GM18867 (cell line): ENCODE measurements at regions not wholly inside any gene's neighbourhood (a gene's known extent, or its start where the extent isn't known, plus 50 kb on each side); places are given as distances from the start of the nearest gene placed in this dataset.

Source experiments
- ATAC-seq: cut with Tn5 transposase; IDR thresholded peaks from one replicate; pipeline ENCODE4 v1.9.1; 2021; ENCODE audit warnings: mild to moderate bottlenecking, moderate library complexity; ENCODE audit not compliant: unreplicated experiment

DNA sequence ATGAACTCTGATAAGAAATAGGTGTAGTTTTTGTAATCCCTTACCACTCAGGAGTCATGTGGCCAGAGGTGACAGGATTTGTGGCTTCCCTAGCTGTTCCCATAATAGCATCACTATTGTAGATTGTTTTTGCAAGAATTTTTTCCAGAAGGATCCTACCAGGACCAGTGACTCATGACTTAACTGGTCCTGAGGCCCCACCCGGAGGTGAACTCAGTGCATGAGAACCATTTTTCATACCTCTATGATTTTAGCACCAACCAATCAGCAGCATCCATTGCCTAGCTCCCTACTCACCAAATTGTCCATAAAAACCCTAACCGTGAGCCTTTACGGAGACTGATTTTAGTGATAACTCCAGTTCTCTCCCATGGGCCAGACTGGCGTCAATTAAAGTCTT lies 484.8 kb downstream of the PSAT1 start:
- no peak for ATAC-seq

DNA sequence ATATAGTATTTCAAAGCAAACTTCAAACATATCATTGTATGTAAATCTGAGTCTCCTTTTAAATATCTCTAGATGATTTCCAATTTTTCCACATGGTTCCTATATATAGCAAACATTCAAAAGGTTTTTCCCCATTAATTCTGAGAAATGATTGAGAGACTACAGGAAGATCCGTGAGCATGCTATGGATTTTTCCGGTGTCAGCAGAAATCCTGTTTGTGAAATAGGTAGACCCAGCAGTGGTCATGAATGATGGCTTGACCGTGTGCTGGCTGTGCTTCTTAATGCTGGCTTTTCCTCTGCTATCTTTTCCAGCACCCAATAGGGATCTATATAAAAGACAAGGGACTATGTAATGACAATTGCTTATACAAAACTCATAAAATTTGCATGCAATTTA lies 485.3 kb downstream of the PSAT1 start:
- no peak for ATAC-seq

DNA sequence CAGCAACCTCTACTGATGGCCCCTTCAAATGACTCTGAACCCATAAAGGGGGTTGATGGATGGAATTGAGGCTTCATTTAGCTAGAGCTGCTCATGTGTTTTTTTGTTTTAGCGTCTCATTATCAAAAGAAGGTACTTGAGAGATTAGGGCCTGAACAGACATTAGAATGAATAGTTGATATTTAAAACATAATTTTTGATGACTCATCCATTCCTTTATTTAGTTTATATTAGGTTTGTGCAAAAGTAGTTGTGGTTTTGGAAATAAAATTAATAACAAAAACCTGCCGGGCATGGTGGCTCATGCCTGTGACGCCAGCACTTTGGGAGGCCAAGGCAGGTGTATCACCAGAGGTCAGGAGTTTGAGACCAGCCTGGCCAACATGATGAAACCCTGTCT lies 485.9 kb downstream of the PSAT1 start:
- no peak for ATAC-seq

DNA sequence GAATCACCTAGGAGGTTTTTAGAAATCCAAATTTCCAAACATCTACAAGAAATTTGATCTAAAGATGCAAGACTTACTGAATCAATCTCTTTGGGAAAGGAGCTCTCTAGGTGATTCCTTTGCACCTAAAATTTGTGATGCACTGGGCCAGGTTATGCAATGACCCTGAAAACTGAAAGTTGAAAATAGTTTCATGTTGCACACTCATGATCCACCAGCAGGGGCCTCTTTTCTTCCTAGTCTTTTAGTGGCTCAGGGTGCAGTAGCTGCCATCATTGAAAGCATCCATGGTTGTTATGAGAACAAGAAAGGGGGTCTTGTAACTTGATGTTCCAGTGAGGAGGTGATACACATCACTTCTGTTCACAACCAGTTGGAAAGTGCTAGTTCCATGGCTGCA lies 486.8 kb downstream of the PSAT1 start:
- ATAC-seq, result peak; percentile 75

DNA sequence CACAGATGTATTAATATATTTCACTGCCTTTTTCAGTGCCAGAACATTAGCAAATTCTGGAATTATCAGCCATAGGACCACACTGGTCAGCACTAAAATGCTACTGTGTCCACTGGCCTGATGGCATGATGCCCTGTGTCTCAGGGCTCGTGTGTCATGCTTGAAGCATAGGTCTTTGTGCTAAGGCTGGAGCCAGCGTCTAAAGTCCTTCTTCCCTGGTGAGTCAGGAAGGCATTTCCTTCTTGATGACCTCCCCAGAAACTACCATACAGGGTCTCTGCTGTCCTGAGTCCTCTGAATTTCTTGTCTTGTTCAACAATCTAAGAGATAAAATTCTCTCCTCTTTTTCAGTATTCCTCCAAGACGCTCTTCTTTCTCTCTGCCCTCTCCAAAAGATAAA lies 489.9 kb downstream of the PSAT1 start:
- ATAC-seq, result no peak

DNA sequence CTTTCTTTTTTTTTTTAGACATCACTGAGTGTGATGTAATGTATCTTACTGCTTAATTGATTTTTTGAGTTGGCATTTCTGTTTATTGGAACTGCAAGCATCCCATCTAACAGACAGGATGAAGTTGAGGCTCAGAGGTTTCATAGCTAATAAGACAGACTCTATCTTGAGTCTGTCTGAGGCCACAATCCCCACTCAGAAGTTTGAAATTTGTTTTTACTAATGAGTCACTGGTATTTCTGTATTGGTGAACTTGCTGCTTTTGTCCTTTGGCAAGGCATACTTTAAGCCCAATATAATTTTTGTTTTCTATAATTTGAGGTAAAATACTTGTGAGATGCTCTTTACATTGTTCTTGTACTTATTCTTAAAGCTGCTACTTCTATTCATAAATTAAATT lies 491.2 kb downstream of the PSAT1 start:
- no peak for ATAC-seq

DNA sequence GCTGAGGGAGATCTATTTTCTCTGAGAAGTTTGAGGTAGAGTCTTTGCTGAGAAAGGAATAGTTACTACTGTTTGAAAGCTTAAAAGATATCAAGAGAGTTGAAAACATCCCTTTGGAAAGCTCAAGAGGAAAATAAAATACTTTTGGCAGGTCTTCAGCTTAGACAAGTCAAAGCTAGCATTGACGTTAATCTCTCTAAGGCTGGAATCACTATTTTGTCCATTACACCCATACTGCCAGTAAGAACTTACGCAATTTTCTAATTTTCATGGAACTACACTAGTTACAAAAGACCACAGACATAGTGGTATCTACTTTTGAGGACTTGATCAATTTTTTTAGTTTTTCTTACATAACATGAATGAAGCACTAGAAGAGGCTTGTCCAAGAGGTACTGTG lies 494.9 kb downstream of the PSAT1 start:
- ATAC-seq, result no peak

DNA sequence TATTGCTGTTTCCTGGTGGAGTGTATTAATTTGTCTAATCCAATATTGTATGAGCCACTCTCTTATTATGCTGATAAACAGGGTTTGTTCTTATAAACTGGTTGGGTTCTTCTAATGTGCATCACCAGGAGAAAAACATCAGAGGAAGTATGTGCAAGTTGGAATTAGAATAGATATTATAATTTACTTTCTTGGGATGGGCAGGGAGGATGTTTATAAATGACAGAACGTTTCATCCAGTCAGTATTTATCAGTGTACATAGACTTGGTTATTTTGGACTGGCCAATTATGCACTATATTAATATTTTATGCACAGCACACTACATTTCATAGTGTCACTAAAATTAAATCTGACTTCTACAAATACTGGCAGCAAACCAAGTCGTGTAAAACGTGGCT lies 495.8 kb downstream of the PSAT1 start:
- ATAC-seq, result no peak

DNA sequence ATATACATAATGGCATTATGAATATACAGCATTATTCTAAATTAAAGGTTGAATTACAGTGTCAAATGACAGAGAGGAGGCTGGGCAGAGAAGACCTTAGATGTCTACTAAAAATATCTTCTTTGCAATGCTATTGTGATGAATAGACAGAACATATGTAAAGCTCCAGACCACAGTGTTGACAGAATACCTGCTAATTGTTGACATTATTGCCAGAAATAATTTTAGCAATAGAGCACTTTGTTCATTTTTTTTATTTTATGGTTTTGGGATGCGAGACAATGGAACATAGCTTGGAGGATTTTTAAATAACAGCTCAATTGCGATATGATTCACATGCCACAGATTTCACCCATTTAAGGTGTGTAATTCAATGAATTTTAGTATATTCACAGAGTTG lies 508.8 kb downstream of the PSAT1 start:
- ATAC-seq, result no peak

DNA sequence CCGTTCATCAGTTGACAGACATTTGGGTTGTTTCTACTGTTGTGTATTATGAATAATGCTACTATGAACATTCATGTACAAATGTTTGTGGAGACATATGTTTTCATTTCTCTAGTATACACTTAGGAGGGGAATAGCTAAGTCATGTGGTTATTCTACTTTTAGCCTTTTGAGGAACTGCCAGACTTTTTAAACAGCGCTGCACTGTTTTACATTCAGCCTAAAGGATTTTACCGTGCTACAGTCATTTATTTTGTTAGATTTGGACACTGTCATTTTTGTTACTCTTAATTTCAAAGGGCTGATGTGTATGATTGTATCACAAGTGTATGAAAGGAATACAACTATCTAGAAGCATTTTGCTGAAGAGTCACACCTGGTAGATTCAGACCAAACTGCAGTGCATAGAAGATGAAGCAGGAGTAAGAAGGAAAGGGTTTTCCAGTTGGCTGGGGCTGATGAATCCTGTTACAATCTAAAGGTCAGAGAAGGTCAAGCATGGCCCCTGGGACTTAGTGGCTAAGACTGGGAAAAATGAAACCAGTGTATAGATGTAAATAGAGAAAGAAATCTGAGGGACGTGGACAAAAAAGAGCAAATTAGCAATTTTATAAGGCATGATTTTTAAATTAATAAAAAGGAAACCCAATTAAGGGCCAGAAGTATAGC lies 509.7 kb downstream of the PSAT1 start:
- no peak for ATAC-seq

DNA sequence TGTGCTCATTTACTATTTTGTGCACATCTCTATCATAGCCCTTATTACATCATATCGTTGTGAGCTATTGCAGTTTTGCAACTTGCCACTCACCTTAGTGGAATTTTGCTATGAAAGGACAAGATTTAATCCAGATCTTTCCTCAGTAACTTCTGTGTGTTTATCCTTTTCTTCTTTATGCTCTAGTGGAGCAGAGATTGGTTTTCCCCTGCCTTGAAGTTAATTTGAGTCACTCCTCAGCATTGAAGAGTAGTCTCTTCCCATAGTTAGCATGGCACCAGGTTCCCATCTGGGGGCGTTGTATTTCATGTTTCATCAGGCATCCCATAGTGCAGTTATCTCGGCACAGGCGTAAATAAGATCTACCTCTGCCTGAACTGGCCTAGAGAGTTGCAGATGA lies 510.4 kb downstream of the PSAT1 start:
- no peak for ATAC-seq

DNA sequence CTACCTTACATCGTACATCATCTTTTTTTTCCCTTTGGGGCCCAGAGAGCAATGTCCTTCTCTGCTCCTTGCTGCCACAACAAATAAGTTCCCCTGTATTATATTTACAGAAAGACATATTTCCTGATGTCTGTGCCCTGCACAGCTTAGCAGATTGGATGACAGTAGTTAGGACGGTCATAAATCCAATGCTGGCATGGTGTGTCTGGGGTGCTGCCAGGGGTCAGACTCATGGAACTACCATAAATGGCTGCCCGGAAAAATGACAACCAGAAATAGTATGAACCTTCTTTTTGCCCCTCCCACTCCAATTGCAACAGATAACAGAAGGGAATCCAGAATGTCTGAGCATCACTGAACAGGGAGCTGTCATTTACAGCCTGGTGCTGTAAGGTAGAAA lies 511.1 kb downstream of the PSAT1 start:
- ATAC-seq, result no peak

DNA sequence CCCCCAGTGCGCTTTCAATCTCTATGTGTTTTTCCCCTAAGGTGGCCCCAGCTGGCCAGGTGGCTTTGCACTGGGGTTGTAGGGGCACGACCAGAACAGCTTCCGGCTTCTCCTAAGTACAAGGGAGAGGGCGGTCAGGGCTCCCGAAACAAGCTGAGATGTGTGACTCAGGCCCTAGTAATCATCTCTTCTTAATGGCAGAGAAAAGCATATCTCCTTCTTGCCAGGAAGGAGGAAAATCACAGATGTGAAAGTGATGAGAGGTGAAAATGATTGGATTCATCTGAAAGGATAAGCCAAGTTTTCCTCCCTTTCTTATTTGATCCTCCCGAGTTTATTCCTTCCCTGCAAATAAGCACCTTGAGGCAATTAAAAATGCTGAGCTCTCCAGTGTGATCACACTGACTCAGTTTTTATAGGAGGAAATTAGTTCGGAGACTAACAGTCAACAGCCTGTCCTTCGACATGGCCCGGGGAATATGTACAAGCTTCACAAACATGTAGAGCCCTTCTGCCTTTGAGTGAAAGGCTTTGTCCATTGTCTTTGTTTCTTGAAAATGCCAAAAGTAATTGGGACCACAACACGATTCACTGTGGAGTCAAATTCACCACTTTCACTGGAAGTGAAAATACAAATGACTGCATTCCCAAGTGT lies 514.8 kb downstream of the PSAT1 start:
- no peak for ATAC-seq

DNA sequence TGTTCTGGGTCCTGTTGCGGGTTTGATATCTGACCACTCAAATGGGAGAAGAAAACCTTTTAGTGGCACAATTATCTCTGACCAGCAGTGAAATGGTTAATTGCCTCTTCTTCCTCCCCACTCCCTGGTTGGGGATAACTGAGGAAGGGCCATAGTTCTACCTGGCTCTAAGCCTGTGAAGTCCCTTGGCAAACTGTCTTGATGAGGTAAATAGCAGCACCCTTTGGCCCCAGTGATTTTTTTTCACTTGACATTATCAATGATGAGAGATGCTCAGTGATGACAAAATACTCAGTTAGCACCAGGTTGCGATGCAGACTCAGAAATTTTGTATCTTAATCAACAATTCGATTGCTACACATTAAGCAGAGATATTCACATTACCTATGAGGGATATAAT lies 515.7 kb downstream of the PSAT1 start:
- ATAC-seq, result no peak

DNA sequence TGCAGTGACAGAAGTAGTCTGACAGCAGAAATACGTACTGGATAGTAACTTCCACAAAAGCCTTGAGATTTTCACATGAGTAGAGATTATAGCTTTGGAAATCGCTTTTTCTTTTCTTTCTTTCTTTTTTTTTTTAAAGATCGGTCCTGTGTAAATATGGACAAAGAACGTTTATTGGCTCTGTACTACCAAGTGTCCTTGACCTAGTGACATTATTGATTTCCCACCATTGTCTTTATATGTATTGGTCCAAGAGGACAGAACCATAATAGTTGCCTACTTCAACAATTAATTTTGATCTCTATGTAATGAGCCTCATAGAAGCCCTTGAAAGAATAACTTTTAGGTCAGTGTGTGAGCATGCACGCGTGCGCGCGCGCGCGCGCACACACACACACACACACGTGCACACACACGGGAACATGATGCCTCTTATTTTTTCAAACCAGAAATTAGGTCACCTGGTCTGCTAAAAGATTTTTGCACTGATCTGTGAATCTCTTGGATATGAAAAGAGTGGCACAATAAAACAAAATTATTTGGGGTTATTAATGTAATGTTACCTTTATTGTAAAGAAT lies 516.8 kb downstream of the PSAT1 start:
- ATAC-seq, result no peak

DNA sequence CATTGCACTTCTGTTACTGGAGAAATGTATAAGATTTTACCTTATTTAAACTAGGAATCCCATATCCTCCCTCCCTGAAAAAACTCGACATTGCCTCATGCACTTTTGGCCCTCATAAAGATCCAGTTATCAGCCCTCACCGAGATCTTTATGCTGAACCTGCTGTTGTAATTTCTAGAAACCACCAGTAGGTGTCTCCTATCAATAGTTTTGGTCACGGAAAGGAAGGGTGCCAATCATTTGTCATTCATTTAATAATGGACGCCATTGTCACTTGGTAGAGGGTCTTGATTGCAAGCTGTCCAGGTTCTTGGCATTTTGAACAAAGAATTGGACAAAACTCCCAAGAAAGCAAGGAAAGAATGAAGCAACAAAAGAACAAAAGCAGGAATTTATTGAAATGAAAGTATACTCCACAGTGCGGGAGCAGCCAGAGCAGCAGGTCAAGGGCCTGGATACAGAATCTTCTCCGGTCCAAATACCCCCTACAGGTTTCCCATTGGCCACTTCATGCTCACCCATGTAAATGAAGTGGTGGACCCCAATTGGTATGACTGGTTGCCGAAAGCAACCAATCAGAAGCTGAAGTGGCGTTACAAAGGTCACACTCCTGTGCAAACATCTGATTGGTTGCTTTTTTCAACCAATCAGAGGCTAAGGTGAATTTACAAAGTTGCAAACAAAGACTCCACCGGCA lies 524.3 kb downstream of the PSAT1 start:
- ATAC-seq, result peak; percentile 86

DNA sequence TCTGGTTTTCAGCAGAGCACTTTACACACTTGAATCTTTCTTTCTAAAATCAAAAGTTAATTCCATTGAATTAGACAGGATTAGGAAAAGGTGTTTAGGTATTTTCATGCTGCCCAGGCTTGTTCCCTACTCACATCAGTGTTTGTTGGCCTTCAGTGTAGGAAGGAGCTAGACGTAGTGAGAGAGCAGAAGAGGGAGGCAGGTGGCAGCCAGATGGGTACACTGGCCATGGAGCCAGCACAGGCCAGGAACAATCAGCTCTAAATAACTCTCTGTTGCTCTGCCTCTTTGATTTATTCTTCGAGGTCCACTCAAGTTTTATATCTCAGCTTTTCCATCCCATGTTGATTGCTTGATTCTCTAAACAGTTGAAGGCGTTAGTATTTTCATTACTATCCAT lies 529.6 kb downstream of the PSAT1 start:
- no peak for ATAC-seq

DNA sequence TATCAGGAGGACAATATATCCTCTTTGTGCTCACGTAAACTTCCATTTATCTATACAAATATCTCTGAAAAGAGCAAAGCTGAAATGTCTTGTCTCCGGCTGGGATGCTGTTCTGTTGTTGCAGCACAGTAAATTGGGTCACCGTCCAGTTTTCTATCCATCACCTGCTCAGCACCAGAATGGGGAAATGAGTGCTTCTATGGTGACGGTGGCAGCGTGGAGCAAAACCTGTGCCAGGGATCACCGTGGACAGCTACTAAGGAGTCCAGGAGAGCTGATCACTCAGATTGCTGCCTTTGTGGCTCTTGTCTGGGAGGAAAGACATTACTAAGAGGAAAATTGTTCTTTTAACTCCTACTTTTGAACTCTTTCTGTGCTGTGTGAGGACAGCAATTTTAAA lies 531.6 kb downstream of the PSAT1 start:
- no peak for ATAC-seq

DNA sequence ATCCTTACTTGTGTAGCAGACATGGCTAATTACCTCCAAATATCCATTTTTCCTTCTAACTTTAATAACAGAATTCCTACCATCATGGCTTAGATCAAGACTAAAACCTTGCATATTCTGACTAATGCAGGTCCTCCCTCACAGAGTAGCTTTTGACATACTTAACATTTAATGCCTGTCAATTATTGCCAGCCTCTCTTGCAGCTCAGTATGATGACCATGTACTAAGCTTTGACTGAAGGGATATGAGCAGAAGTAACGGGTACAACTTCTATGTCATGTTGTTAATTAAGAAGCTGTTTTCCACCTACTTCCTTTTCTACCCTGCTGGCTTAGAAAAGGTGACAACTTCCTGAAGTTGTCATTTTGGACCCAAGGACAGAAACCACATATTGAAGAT lies 533.4 kb downstream of the PSAT1 start:
- no peak for ATAC-seq

DNA sequence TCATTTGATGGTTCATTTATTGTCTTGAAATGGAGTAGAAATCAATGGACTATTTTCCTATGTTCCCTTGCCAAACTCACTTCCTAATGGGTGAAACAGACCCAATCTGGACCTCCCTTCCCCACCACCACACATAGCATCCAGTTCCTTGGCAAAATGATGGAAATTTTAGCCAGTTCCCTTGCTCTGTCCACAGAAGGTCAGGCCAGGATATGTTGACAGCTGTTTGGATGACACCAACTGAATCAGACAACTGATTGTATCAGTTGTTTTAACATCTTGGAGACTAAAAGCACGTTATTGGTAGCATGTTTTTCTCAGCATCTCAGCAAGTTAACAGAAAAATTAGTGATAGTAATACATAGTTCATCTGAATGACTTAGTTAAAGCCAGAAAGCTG lies 534.8 kb downstream of the PSAT1 start:
- ATAC-seq, result no peak

DNA sequence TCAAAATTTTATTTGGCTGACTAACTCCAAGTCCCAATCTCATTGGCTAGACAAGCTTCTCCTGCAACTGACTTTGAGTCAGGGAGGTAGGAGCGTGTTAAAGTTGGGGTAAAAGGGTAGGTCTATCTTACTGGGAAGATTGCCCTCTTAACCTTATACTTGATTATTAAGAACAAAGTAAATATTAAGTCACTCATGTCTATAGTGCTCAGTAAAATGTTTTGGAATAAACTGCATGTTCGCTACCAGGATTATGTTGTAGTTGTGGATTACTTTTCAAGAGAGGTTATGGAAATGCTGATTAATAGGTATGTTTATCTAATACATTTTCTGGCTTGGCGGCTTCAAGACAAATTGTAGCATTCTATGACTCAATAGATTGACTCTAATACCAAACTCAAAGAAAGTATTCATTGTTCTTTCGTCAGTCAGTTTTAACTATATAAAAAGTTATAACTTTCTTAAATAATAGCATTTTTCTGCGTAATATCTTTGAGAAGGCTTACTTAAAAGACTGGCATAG lies 539.1 kb downstream of the PSAT1 start:
- ATAC-seq, result no peak

DNA sequence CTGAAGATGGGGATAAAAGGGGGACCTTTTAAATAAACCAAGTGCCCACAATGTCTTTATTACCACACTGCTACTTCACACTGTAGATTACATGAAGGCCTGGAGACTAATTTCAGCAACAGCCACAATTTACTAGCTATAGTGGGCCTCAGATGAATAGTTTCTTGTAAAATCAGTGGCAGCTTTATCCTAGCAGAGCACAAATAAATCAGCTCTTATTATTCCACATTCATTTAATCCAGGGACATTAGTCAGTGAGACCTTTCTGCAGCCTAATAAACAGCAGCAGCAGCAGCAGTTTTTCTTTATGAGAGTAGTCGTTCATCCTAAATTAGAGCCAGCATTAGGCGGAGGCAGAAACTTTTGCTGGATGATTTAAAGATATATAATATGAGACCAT lies 542.3 kb downstream of the PSAT1 start:
- ATAC-seq, result no peak
